SK-N-SH (cell line): ENCODE measurements at regions not wholly inside any gene's neighbourhood (a gene's known extent, or its start where the extent isn't known, plus 50 kb on each side); places are given as distances from the start of the nearest gene placed in this dataset.

ENCODE experiments used
- CTCF ChIA-PET: fragments of 300-600, 350-600 bp; formaldehyde crosslinking; extraction: SDS; loops from one replicate; lab custom pipeline; 2021; lab: Yijun Ruan, JAX
- POLR2A ChIA-PET: fragments of 350-600 bp; sonication (Branson Sonifier 250); formaldehyde crosslinking; extraction: SDS; loops from one replicate; lab custom pipeline; 2020; ENCODE audit warnings: antibody characterized with exemption, inconsistent platforms; lab: Yijun Ruan, JAX
- DNase-seq: peaks from one replicate; pipeline ENCODE4 v3.0.0; 2012
- H2AFZ ChIP-seq: fragments of 200-600 bp; sonication (generic); 2 replicates; pipeline ENCODE4 v1.8.1; 2016; ENCODE audit warnings: antibody characterized with exemption, mild to moderate bottlenecking, low read depth
- H3F3A ChIP-seq: fragments of 200-600 bp; sonication (generic); replicated peaks from 2 replicates; pipeline ENCODE3; 2016; ENCODE audit warnings: antibody characterized with exemption, mild to moderate bottlenecking; ENCODE audit not compliant: insufficient read depth
- H3K27ac ChIP-seq, 2 experiments: fragments of 200-500 bp in 1 of 2; fragments of 200-600 bp in 1 of 2; sonication (Bioruptor generic) in 1 of 2; sonication (generic), shearing (Covaris generic) in 1 of 2; 2 replicates each; pipeline versions ENCODE4 v1.5.1 to v1.6.1; 2014 to 2016; ENCODE audit warnings: low read depth in 2 of 2, inconsistent platforms in 1 of 2, low read length in 1 of 2, mild to moderate bottlenecking in 1 of 2, mixed read lengths in 1 of 2
- H3K27me3 ChIP-seq: fragments of 200-600 bp; sonication (generic), shearing (Covaris generic); 2 replicates; pipeline ENCODE4 v1.6.1; 2016; ENCODE audit warnings: mixed run types; ENCODE audit not compliant: insufficient read depth
- H3K36me3 ChIP-seq, 2 experiments: fragments of 200-500 bp in 1 of 2; fragments of 200-600 bp in 1 of 2; sonication (Bioruptor generic) in 1 of 2; sonication (generic) in 1 of 2; replicated peaks in 1 of 2; 2 replicates each; pipeline versions ENCODE3 to v1.5.1; 2014 to 2016; ENCODE audit warnings: low read length in 1 of 2, mild to moderate bottlenecking in 1 of 2; ENCODE audit not compliant: insufficient read depth in 2 of 2, control insufficient read depth in 1 of 2
- H3K4me1 ChIP-seq, 2 experiments: fragments of 200-500 bp in 1 of 2; fragments of 200-600 bp in 1 of 2; sonication (Bioruptor generic) in 1 of 2; sonication (generic), shearing (Covaris generic) in 1 of 2; 2 replicates each; pipeline versions ENCODE4 v1.5.1 to v1.6.1; 2014 to 2016; ENCODE audit warnings: low read depth in 1 of 2, low read length in 1 of 2, mixed run types in 1 of 2; ENCODE audit not compliant: insufficient read depth in 2 of 2, control insufficient read depth in 1 of 2
- H3K4me2 ChIP-seq: fragments of 200-600 bp; sonication (generic), shearing (Covaris generic); 2 replicates; pipeline ENCODE4 v1.6.1; 2017; ENCODE audit warnings: mixed run types
- H3K4me3 ChIP-seq, 2 experiments: fragments of 200-500 bp in 1 of 2; fragments of 200-600 bp in 1 of 2; sonication (Bioruptor generic) in 1 of 2; sonication (generic), shearing (Covaris generic) in 1 of 2; 2 replicates each; pipeline versions ENCODE4 v1.5.1 to v1.8.1; 2014 to 2016; ENCODE audit warnings: low read depth in 2 of 2, inconsistent platforms in 1 of 2, low read length in 1 of 2, mild to moderate bottlenecking in 1 of 2, mixed read lengths in 1 of 2, moderate library complexity in 1 of 2
- H3K79me2 ChIP-seq: fragments of 200-600 bp; sonication (generic); 2 replicates; pipeline ENCODE4 v1.8.1; 2017; ENCODE audit warnings: mild to moderate bottlenecking; ENCODE audit not compliant: insufficient read depth
- H3K9ac ChIP-seq: fragments of 200-600 bp; sonication (generic); 2 replicates; pipeline ENCODE4 v1.6.1; 2017; ENCODE audit warnings: mixed run types
- H3K9me2 ChIP-seq: fragments of 200-600 bp; sonication (generic); 2 replicates; pipeline ENCODE4 v1.6.1; 2017; ENCODE audit warnings: mixed run types
- H3K9me3 ChIP-seq: fragments of 200-600 bp; sonication (generic); 2 replicates; pipeline ENCODE4 v1.6.1; 2017; ENCODE audit warnings: mixed run types, mild to moderate bottlenecking, moderate library complexity
- H4K20me1 ChIP-seq: fragments of 200-600 bp; sonication (generic); 2 replicates; pipeline ENCODE4 v1.6.1; 2017; ENCODE audit warnings: mild to moderate bottlenecking, mixed run types; ENCODE audit not compliant: insufficient read depth
- CHD2 ChIP-seq: fragments of 150-350 bp; IDR thresholded peaks from 2 replicates; pipeline ENCODE4 v1.6.1; 2018; ENCODE audit warnings: low read length; ENCODE audit not compliant: partially characterized antibody
- FOXJ3 ChIP-seq: sonication (generic); formaldehyde crosslinking; IDR thresholded peaks from 2 replicates; pipeline ENCODE4 v1.5.1; 2020; ENCODE audit warnings: mild to moderate bottlenecking, missing genetic modification reagents
- GATA2 ChIP-seq: sonication (generic); formaldehyde crosslinking; IDR thresholded peaks from 2 replicates; pipeline ENCODE4 v1.5.0; 2020; ENCODE audit warnings: mild to moderate bottlenecking, missing genetic modification reagents
- IRF3 ChIP-seq: fragments of 150-350 bp; IDR thresholded peaks from 2 replicates; pipeline ENCODE4 v1.6.1; 2016; ENCODE audit warnings: mild to moderate bottlenecking, low read depth, low read length
- MEF2A ChIP-seq: IDR thresholded peaks from 2 replicates; pipeline ENCODE4 v1.4.0; 2012; ENCODE audit warnings: low read depth, borderline replicate concordance
- NRF1 ChIP-seq: IDR thresholded peaks from 2 replicates; pipeline ENCODE4 v1.6.1; 2012; ENCODE audit warnings: low read depth, mild to moderate bottlenecking, low read length
- PBX3 ChIP-seq: IDR thresholded peaks from 2 replicates; pipeline ENCODE4; 2012
- POLR2AphosphoS5 ChIP-seq: IDR thresholded peaks from 2 replicates; pipeline ENCODE4 v1.6.1; 2012; ENCODE audit warnings: low read depth, low read length
- RCOR1 ChIP-seq: fragments of 150-350 bp; IDR thresholded peaks from 2 replicates; pipeline ENCODE4 v1.6.1; 2017; ENCODE audit warnings: antibody characterized with exemption, low read length
- SIN3A ChIP-seq: IDR thresholded peaks from 2 replicates; pipeline ENCODE4 v1.6.1; 2012; ENCODE audit warnings: low read depth, mild to moderate bottlenecking, low read length, moderate library complexity, borderline replicate concordance
- TCF12 ChIP-seq: IDR thresholded peaks from 2 replicates; pipeline ENCODE4 v1.4.0; 2012
- YY1 ChIP-seq: IDR thresholded peaks from 2 replicates; pipeline ENCODE4 v1.4.0; 2012; ENCODE audit warnings: low read depth, mild to moderate bottlenecking
- WGBS: methylation state at CpG from one replicate; pipeline ENCODE4 v1.1.6; 2017; ENCODE audit warnings: low lambda C conversion rate; 5-methylcytosine and 5-hydroxymethylcytosine counted together

- TF ChIP-seq MEF2A, result no peak
- TF ChIP-seq PBX3, result no peak
- no peak for TF ChIP-seq TCF12
- no peak for TF ChIP-seq RCOR1
- TF ChIP-seq NRF1, result no peak
- no peak for TF ChIP-seq SIN3A
- no peak for TF ChIP-seq IRF3
- no peak for TF ChIP-seq GATA2
- no peak for TF ChIP-seq POLR2AphosphoS5
- no peak for TF ChIP-seq CHD2
- ChIA-PET POLR2A (no interaction called here), CTCF (no interaction called here)
- Histone ChIP-seq H3K79me2 (peaks cover 39% of the 10 kb centered on the region), H3K9me2 (no peaks in the 10 kb centered on the region), H3F3A (no peaks in the 10 kb centered on the region), H3K27ac (no peak overlapping the region), H3K36me3 (peaks cover 0 to 3% of the 10 kb centered on the region in 2 experiments), H2AFZ (no peak overlapping the region), H3K4me3 (no peak overlapping the region), H4K20me1 (no peaks in the 10 kb centered on the region), H3K4me2 (no peak overlapping the region), H3K27me3 (no peaks in the 10 kb centered on the region), H3K9ac (no peak overlapping the region), H3K9me3 (no peaks in the 10 kb centered on the region), H3K4me1 (peaks cover 5 to 18% of the 10 kb centered on the region in 2 experiments; a peak in 2 of 4 replicates)
- 98% methylated on average over 9 of the region's 9 CpGs for WGBS
- DNase-seq, result no peak
Observed at GRCh38 chr15:62476163-62476562, 311.1 kb upstream of the C2CD4B start.

GRCh38 chr15:62477929-62478328 is 312.8 kb upstream of the C2CD4B start:
- no peak overlapping the region for H3K27ac ChIP-seq
- no peaks in the 10 kb centered on the region for H3K9me2 ChIP-seq
- peaks cover 31% of the 10 kb centered on the region for H3K79me2 ChIP-seq
- 85% methylated on average over 9 of the region's 9 CpGs for WGBS
- H4K20me1 ChIP-seq, result no peaks in the 10 kb centered on the region
- H3K4me2 ChIP-seq, result no peak overlapping the region
- POLR2A ChIA-PET, result no interaction called here
- DNase-seq, result no peak
- H2AFZ ChIP-seq, result no peak overlapping the region
- peaks cover 0 to 3% of the 10 kb centered on the region in 2 experiments for H3K36me3 ChIP-seq
- peaks cover 7 to 11% of the 10 kb centered on the region in 2 experiments; a peak in 3 of 4 replicates for H3K4me1 ChIP-seq
- CTCF ChIA-PET, result no interaction called here
- TF ChIP-seq TCF12, result no peak
- TF ChIP-seq FOXJ3 (CRISPR knock-in tag), result no peak
- no peak for TF ChIP-seq YY1
- H3F3A ChIP-seq, result peaks cover 7% of the 10 kb centered on the region
- no peaks in the 10 kb centered on the region for H3K9me3 ChIP-seq
- no peak overlapping the region for H3K9ac ChIP-seq
- no peaks in the 10 kb centered on the region for H3K27me3 ChIP-seq
- no peak overlapping the region for H3K4me3 ChIP-seq
